ENCODE measurements at regions not wholly inside any gene's neighbourhood (a gene's known extent, or its start where the extent isn't known, plus 50 kb on each side); places are given as distances from the start of the nearest gene placed in this dataset.
"Not testable (repeated sequence)": the region's sequence is repeated elsewhere in the genome, so short reads cannot be mapped to it uniquely, and the experiment has no call there.

- H3K4me2 ChIP-seq; H4K20me1 ChIP-seq (ENCODE audit: insufficient read depth); POLR2A ChIA-PET; H3K27me3 ChIP-seq (ENCODE audit: insufficient read depth); H3K4me3 ChIP-seq (ENCODE audit: low read depth in 2 of 2, low read length in 1 of 2); H3K79me2 ChIP-seq (ENCODE audit: insufficient read depth); DNase-seq; H3K36me3 ChIP-seq (replicated peaks in 1 of 2; ENCODE audit: control insufficient read depth in 1 of 2, insufficient read depth in 2 of 2, low read length in 1 of 2); H3K9me3 ChIP-seq; H2AFZ ChIP-seq (ENCODE audit: low read depth); CTCF ChIA-PET; H3K9ac ChIP-seq; H3F3A ChIP-seq (replicated peaks; ENCODE audit: insufficient read depth); H3K27ac ChIP-seq (ENCODE audit: low read depth in 2 of 2, low read length in 1 of 2); H3K9me2 ChIP-seq: not testable (repeated sequence)
- 35% methylated on average over 3 of the region's 3 CpGs for WGBS (ENCODE audit: low lambda C conversion rate)
- H3K4me1 ChIP-seq (ENCODE audit: control insufficient read depth in 1 of 2, insufficient read depth in 2 of 2, low read depth in 1 of 2, low read length in 1 of 2) = peaks cover 0 to 14% of the 10 kb centered on the region in 2 experiments; a peak in 1 of 4 replicates
Observed at GRCh38 chr3:194904999-194905398, 219.3 kb downstream of the FAM43A start.

GRCh38 chr3:194905696-194906095 is 220.0 kb downstream of the FAM43A start:
- no peak overlapping the region for H3K4me3 ChIP-seq (ENCODE audit: low read depth in 2 of 2, low read length in 1 of 2)
- WGBS (ENCODE audit: low lambda C conversion rate) = 47% methylated on average over 2 of the region's 2 CpGs
- ChIA-PET POLR2A (no interaction called here), CTCF (no interaction called here)
- no peak overlapping the region for H3K27ac ChIP-seq (ENCODE audit: low read depth in 2 of 2, low read length in 1 of 2)
- no peak overlapping the region for H3K9ac ChIP-seq
- DNase-seq = no peak
- H3K9me3 ChIP-seq = no peaks in the 10 kb centered on the region; the same call in 1 of the 2 replicates
- peaks cover 3% of the 10 kb centered on the region; the same call in 1 of the 2 replicates for H3K27me3 ChIP-seq (ENCODE audit: insufficient read depth)
- no peaks in the 10 kb centered on the region for H3K79me2 ChIP-seq (ENCODE audit: insufficient read depth)
- no peaks in the 10 kb centered on the region for H3K9me2 ChIP-seq
- no peaks in the 10 kb centered on the region for H4K20me1 ChIP-seq (ENCODE audit: insufficient read depth)
- no peak overlapping the region for H2AFZ ChIP-seq (ENCODE audit: low read depth)
- no peak overlapping the region for H3K4me2 ChIP-seq
- H3K4me1 ChIP-seq (ENCODE audit: control insufficient read depth in 1 of 2, insufficient read depth in 2 of 2, low read depth in 1 of 2, low read length in 1 of 2) = peaks cover 0 to 14% of the 10 kb centered on the region in 2 experiments; a peak in 1 of 4 replicates
- no peak for TF ChIP-seq GABPA (IDR thresholded peaks at IDR 0.05; ENCODE audit: low read depth)
- no peak for TF ChIP-seq USF1 (IDR thresholded peaks at IDR 0.05; ENCODE audit: borderline replicate concordance, low read depth)
- no peak for TF ChIP-seq EP300 (IDR thresholded peaks at IDR 0.05; ENCODE audit: borderline replicate concordance in 1 of 2, low read depth in 1 of 2, low read length in 1 of 2)
- no peak for TF ChIP-seq RFX5 (IDR thresholded peaks at IDR 0.05; ENCODE audit: low read length)
- TF ChIP-seq SMC3 (IDR thresholded peaks at IDR 0.05; ENCODE audit: low read depth, low read length) = no peak
- no peak for TF ChIP-seq TCF12 (IDR thresholded peaks at IDR 0.05)
- no peak for TF ChIP-seq CHD2 (IDR thresholded peaks at IDR 0.05; ENCODE audit: low read length, partially characterized antibody)
- no peak for TF ChIP-seq RAD21 (IDR thresholded peaks at IDR 0.05; ENCODE audit: low read length)
- TF ChIP-seq MAX (IDR thresholded peaks at IDR 0.05; ENCODE audit: low read depth) = no peak
- no peak for TF ChIP-seq RCOR1 (IDR thresholded peaks at IDR 0.05; ENCODE audit: low read length)
- no peak for TF ChIP-seq TEAD4 (IDR thresholded peaks at IDR 0.05; ENCODE audit: borderline replicate concordance, insufficient read depth)
- TF ChIP-seq ELF1 (IDR thresholded peaks at IDR 0.05) = no peak
- TF ChIP-seq ZBTB33 (IDR thresholded peaks at IDR 0.05; ENCODE audit: borderline replicate concordance, low read depth) = no peak
- no peak for TF ChIP-seq SIN3A (IDR thresholded peaks at IDR 0.05; ENCODE audit: borderline replicate concordance, low read depth, low read length)
- no peak for TF ChIP-seq YY1 (IDR thresholded peaks at IDR 0.05; ENCODE audit: low read depth)
- TF ChIP-seq GATA2 (CRISPR knock-in tag; IDR thresholded peaks at IDR 0.05) = no peak
- TF ChIP-seq NFIC (IDR thresholded peaks at IDR 0.05; ENCODE audit: borderline replicate concordance) = no peak
- TF ChIP-seq POLR2AphosphoS5 (IDR thresholded peaks at IDR 0.05; ENCODE audit: low read depth, low read length) = no peak
- no peaks in the 10 kb centered on the region for H3F3A ChIP-seq (replicated peaks; ENCODE audit: insufficient read depth)
- H3K36me3 ChIP-seq (replicated peaks in 1 of 2; ENCODE audit: control insufficient read depth in 1 of 2, insufficient read depth in 2 of 2, low read length in 1 of 2) = no peaks in the 10 kb centered on the region
